IMR-90 (cell line): ENCODE measurements at regions not wholly inside any gene's neighbourhood (a gene's known extent, or its start where the extent isn't known, plus 50 kb on each side); places are given as distances from the start of the nearest gene placed in this dataset.

Experiments used
- ATAC-seq: fragments of 200-7000 bp; cut with Tn5 transposase; 2 replicates; pipeline ENCODE4 v1.9.1; 2020; ENCODE audit warnings: low read depth, mild to moderate bottlenecking, moderate library complexity
- BruUV-seq: library from RNA; stranded (reverse); fragments of 400-500 nt; replicated peaks from 2 replicates; lab custom pipeline; 2021; lab: Mats Ljungman, UMichigan
- CTCF ChIA-PET: fragments of 300-600 bp; formaldehyde crosslinking; extraction: SDS; loops from one replicate; lab custom pipeline; 2021; ENCODE audit warnings: antibody characterized with exemption; lab: Yijun Ruan, JAX
- POLR2A ChIA-PET: fragments of 300-600 bp; sonication (Branson Sonifier 250); formaldehyde crosslinking; loops from one replicate; lab custom pipeline; 2022; ENCODE audit warnings: antibody characterized with exemption; ENCODE audit not compliant: unreplicated experiment; lab: Charles Lee
- DNase-seq: peaks from one replicate; pipeline ENCODE4 v3.0.0; 2013
- H2AFZ ChIP-seq: replicated peaks from 2 replicates; pipeline ENCODE3; 2013; ENCODE audit warnings: low read length, mild to moderate bottlenecking; ENCODE audit not compliant: poor library complexity
- H2AK5ac ChIP-seq: 2 replicates; pipeline ENCODE4 v1.6.1; 2013; ENCODE audit warnings: low read depth, low read length, inconsistent platforms
- H2AK9ac ChIP-seq: replicated peaks from 2 replicates; pipeline ENCODE3; 2013; ENCODE audit warnings: mild to moderate bottlenecking, low read depth, low read length, moderate library complexity; ENCODE audit not compliant: poor library complexity
- H2BK120ac ChIP-seq: 2 replicates; pipeline ENCODE4 v1.6.1; 2013; ENCODE audit warnings: low read depth, low read length, inconsistent platforms
- H2BK15ac ChIP-seq: 3 replicates; pipeline ENCODE4 v1.6.1; 2013; ENCODE audit warnings: low read depth, low read length, inconsistent platforms
- H2BK20ac ChIP-seq: 2 replicates; pipeline ENCODE4 v1.6.1; 2013; ENCODE audit warnings: low read depth, mild to moderate bottlenecking, inconsistent platforms, low read length, moderate library complexity
- H2BK5ac ChIP-seq: 2 replicates; pipeline ENCODE4 v1.6.1; 2013; ENCODE audit warnings: mild to moderate bottlenecking, low read depth, low read length, inconsistent platforms; ENCODE audit not compliant: poor library complexity, severe bottlenecking
- H3K14ac ChIP-seq: replicated peaks from 2 replicates; pipeline ENCODE4 v1.6.1; 2013; ENCODE audit warnings: low read depth, low read length, inconsistent platforms
- H3K18ac ChIP-seq: 2 replicates; pipeline ENCODE4 v1.6.1; 2013; ENCODE audit warnings: low read depth, low read length, control low read depth
- H3K23ac ChIP-seq: 2 replicates; pipeline ENCODE4 v1.6.1; 2013; ENCODE audit warnings: low read depth, low read length, inconsistent platforms
- H3K27ac ChIP-seq: 2 replicates; pipeline ENCODE4 v1.5.1; 2013; ENCODE audit warnings: mild to moderate bottlenecking, control low read depth, low read length; ENCODE audit not compliant: insufficient read depth
- H3K27me3 ChIP-seq: 2 replicates; pipeline ENCODE4 v1.6.1; 2013; ENCODE audit warnings: low read length; ENCODE audit not compliant: control insufficient read depth, insufficient read depth
- H3K36me3 ChIP-seq: 2 replicates; pipeline ENCODE4 v1.6.1; 2013; ENCODE audit warnings: low read length, mixed read lengths; ENCODE audit not compliant: control insufficient read depth, insufficient read depth
- H3K4ac ChIP-seq: 2 replicates; pipeline ENCODE4 v1.6.1; 2013; ENCODE audit warnings: low read depth, low read length, inconsistent platforms
- H3K4me1 ChIP-seq: 2 replicates; pipeline ENCODE4 v1.6.1; 2013; ENCODE audit warnings: low read length, mixed read lengths; ENCODE audit not compliant: control insufficient read depth, insufficient read depth
- H3K4me2 ChIP-seq: 2 replicates; pipeline ENCODE4 v1.6.1; 2013; ENCODE audit warnings: low read depth, mild to moderate bottlenecking, control low read depth, low read length, moderate library complexity
- H3K4me3 ChIP-seq: 2 replicates; pipeline ENCODE4 v1.5.1; 2013; ENCODE audit warnings: low read depth, mild to moderate bottlenecking, control low read depth, low read length, moderate library complexity; ENCODE audit not compliant: insufficient read depth
- H3K56ac ChIP-seq: 2 replicates; pipeline ENCODE4 v1.6.1; 2013; ENCODE audit warnings: low read length, inconsistent platforms; ENCODE audit not compliant: insufficient read depth; ENCODE audit errors: extremely low read depth
- H3K79me1 ChIP-seq, 2 experiments: 2 replicates each; pipeline ENCODE4 v1.6.1; 2013; ENCODE audit warnings: low read length in 2 of 2, inconsistent platforms in 1 of 2, low read depth in 1 of 2
- H3K9ac ChIP-seq: 2 replicates; pipeline ENCODE4 v1.6.1; 2013; ENCODE audit warnings: low read depth, low read length, control low read depth
- H3K9me1 ChIP-seq: 2 replicates; pipeline ENCODE4 v1.6.1; 2013; ENCODE audit warnings: low read length, inconsistent platforms; ENCODE audit not compliant: insufficient read depth
- H3K9me3 ChIP-seq: 2 replicates; pipeline ENCODE4 v1.6.1; 2013; ENCODE audit warnings: low read length; ENCODE audit not compliant: control insufficient read depth, insufficient read depth
- H4K20me1 ChIP-seq: 2 replicates; pipeline ENCODE4 v1.6.1; 2013; ENCODE audit warnings: low read length, inconsistent platforms; ENCODE audit not compliant: insufficient read depth
- H4K5ac ChIP-seq: 2 replicates; pipeline ENCODE4 v1.6.1; 2013; ENCODE audit warnings: mild to moderate bottlenecking, low read depth, low read length, control low read depth
- H4K8ac ChIP-seq, 2 experiments: 2 replicates each; pipeline ENCODE4 v1.6.1; 2013; ENCODE audit warnings: low read depth in 2 of 2, low read length in 2 of 2, control low read depth in 1 of 2, inconsistent platforms in 1 of 2
- H4K91ac ChIP-seq: 2 replicates; pipeline ENCODE4 v1.6.1; 2013; ENCODE audit warnings: low read depth, low read length, inconsistent platforms; ENCODE audit not compliant: insufficient read depth
- BHLHE40 ChIP-seq: fragments of 150-350 bp; IDR thresholded peaks from 2 replicates; pipeline ENCODE4 v1.6.1; 2016; ENCODE audit warnings: mild to moderate bottlenecking, low read depth, low read length
- CTCF ChIP-seq: conservative IDR thresholded peaks from 2 replicates; pipeline ENCODE4 v1.5.1; 2012; ENCODE audit warnings: mild to moderate bottlenecking, low read depth, low read length, improper control_type of control experiment
- ELK1 ChIP-seq: fragments of 150-350 bp; IDR thresholded peaks from 2 replicates; pipeline ENCODE4 v1.6.1; 2016; ENCODE audit warnings: low read depth, mild to moderate bottlenecking, low read length, moderate library complexity, borderline replicate concordance
- FOS ChIP-seq: fragments of 150-350 bp; IDR thresholded peaks from 2 replicates; pipeline ENCODE4 v1.6.1; 2016; ENCODE audit warnings: low read depth, low read length
- MAFK ChIP-seq: IDR thresholded peaks from 2 replicates; pipeline ENCODE4 v1.6.1; 2012; ENCODE audit warnings: low read depth, low read length, improper control_type of control experiment
- NFE2L2 ChIP-seq: fragments of 150-350 bp; IDR thresholded peaks from 2 replicates; pipeline ENCODE4 v1.6.1; 2016; ENCODE audit warnings: low read depth, mild to moderate bottlenecking, low read length
- POLR2A ChIP-seq: IDR thresholded peaks from 2 replicates; pipeline ENCODE4 v1.6.1; 2012; ENCODE audit warnings: mild to moderate bottlenecking, low read depth, low read length
- RAD21 ChIP-seq: IDR thresholded peaks from 2 replicates; pipeline ENCODE4 v1.6.1; 2012; ENCODE audit warnings: low read length, improper control_type of control experiment
- RCOR1 ChIP-seq: IDR thresholded peaks from 2 replicates; pipeline ENCODE4 v1.6.1; 2012; ENCODE audit warnings: mild to moderate bottlenecking, low read length, improper control_type of control experiment; ENCODE audit not compliant: insufficient replicate concordance
- WGBS, 2 experiments: methylation state at CpG; one replicate each; pipeline versions ENCODE4 v1.1.5 to v1.1.7; 2013; ENCODE audit warnings: missing lambda C conversion rate in 2 of 2; ENCODE audit not compliant: insufficient read length in 1 of 2; ENCODE audit errors: extremely low coverage in 2 of 2; 5-methylcytosine and 5-hydroxymethylcytosine counted together
- dilution Hi-C: fragments of 300-500 bp; cut with HindIII; formaldehyde crosslinking; loops from one replicate; pipeline ENCODE4 v1.14.3; 2018; ENCODE audit warnings: low sequenced_read_pairs; ENCODE audit not compliant: unreplicated experiment
- in situ Hi-C: fragments of 300-500 bp; cut with MboI; formaldehyde crosslinking; loops from 3 replicates; pipeline ENCODE4 v1.14.3; 2019; ENCODE audit warnings: low sequenced_read_pairs, inconsistent platforms, mixed read lengths
- intact Hi-C: fragments of 100-400 bp; cut with micrococcal nuclease; formaldehyde crosslinking; loops from 2 replicates; pipeline ENCODE4 v1.10.0; 2022

- H3K9me1 ChIP-seq: no peaks in the 10 kb centered on the region
Observed at GRCh38 chr2:76080154-76080553, 369.4 kb upstream of the GCFC2 start.

More at GRCh38 chr2:76080154-76080553, 369.4 kb upstream of the GCFC2 start:
- Histone ChIP-seq H2BK5ac (no peak overlapping the region), H3K79me1 (no peaks in the 10 kb centered on the region), H2BK15ac (no peak overlapping the region), H2AK5ac (no peak overlapping the region), H3K4me3 (no peak overlapping the region), H3K27me3 (no peaks in the 10 kb centered on the region), H3K56ac (no peak overlapping the region), H3K9me3 (no peaks in the 10 kb centered on the region), H3K4me1 (no peaks in the 10 kb centered on the region), H2BK20ac (no peak overlapping the region), H4K5ac (no peak overlapping the region), H3K23ac (no peak overlapping the region), H3K18ac (no peak overlapping the region), H4K8ac (no peak overlapping the region), H3K36me3 (no peaks in the 10 kb centered on the region), H3K14ac (no peak overlapping the region), H2BK120ac (no peak overlapping the region), H4K91ac (no peak overlapping the region), H4K20me1 (no peaks in the 10 kb centered on the region), H2AFZ (no peak overlapping the region), H2AK9ac (no peak overlapping the region), H3K4me2 (no peak overlapping the region), H3K4ac (no peak overlapping the region), H3K9ac (no peak overlapping the region), H3K27ac (no peak overlapping the region)
- WGBS, 2 experiments: no CpG with 5 or more reads among the region's 2 CpGs
- TF ChIP-seq RCOR1: no peak
- no peak for TF ChIP-seq ELK1
- TF ChIP-seq BHLHE40: no peak
- no peak for TF ChIP-seq NFE2L2
- no peak for TF ChIP-seq FOS
- TF ChIP-seq CTCF: no peak
- no peak for TF ChIP-seq MAFK
- TF ChIP-seq RAD21: no peak
- no peak for TF ChIP-seq POLR2A
- ChIA-PET CTCF (no interaction called here), POLR2A (no interaction called here)
- in situ Hi-C loops (no loop called here), intact Hi-C loops (no loop called here), dilution Hi-C loops (no loop called here)
- BruUV-seq: no TSS peak
- DNase-seq: no peak
- no peak for ATAC-seq
